ENCODE measurements at regions not wholly inside any gene's neighbourhood (a gene's known extent, or its start where the extent isn't known, plus 50 kb on each side); places are given as distances from the start of the nearest gene placed in this dataset.

- Mint-ChIP-seq H3K4me1 (ENCODE audit: unreplicated experiment) (no peaks in the 10 kb centered on the region), H3K27ac (ENCODE audit: unreplicated experiment) (no peak overlapping the region)
These were observed 77.3 kb upstream of the SLC1A3 start for GRCh38 chr5:36529142-36529541.

GRCh38 chr5:36530215-36530614 lies 76.2 kb upstream of the SLC1A3 start:
- no peaks in the 10 kb centered on the region for H3K9me3 Mint-ChIP-seq (ENCODE audit: unreplicated experiment)
- H3K36me3 Mint-ChIP-seq (ENCODE audit: unreplicated experiment), result no peaks in the 10 kb centered on the region
- H3K4me1 Mint-ChIP-seq (ENCODE audit: unreplicated experiment), result no peaks in the 10 kb centered on the region
- no peak for DNase-seq (ENCODE audit: extremely low spot score, unreplicated experiment)
- peaks cover 41% of the 10 kb centered on the region for H3K27me3 Mint-ChIP-seq (ENCODE audit: unreplicated experiment)
- H3K4me3 Mint-ChIP-seq (ENCODE audit: unreplicated experiment), result no peak overlapping the region
- no peak for TF ChIP-seq CTCF (IDR thresholded peaks at IDR 0.05)
- no peak overlapping the region for H3K27ac Mint-ChIP-seq (ENCODE audit: unreplicated experiment)

More at GRCh38 chr5:36529142-36529541, 77.3 kb upstream of the SLC1A3 start:
- Mint-ChIP-seq H3K9me3 (ENCODE audit: unreplicated experiment) (no peaks in the 10 kb centered on the region), H3K27me3 (ENCODE audit: unreplicated experiment) (peaks cover 46% of the 10 kb centered on the region), H3K36me3 (ENCODE audit: unreplicated experiment) (no peaks in the 10 kb centered on the region), H3K4me3 (ENCODE audit: unreplicated experiment) (no peak overlapping the region)
- TF ChIP-seq CTCF (IDR thresholded peaks at IDR 0.05), result no peak
- no peak for DNase-seq (ENCODE audit: extremely low spot score, unreplicated experiment)

DNA sequence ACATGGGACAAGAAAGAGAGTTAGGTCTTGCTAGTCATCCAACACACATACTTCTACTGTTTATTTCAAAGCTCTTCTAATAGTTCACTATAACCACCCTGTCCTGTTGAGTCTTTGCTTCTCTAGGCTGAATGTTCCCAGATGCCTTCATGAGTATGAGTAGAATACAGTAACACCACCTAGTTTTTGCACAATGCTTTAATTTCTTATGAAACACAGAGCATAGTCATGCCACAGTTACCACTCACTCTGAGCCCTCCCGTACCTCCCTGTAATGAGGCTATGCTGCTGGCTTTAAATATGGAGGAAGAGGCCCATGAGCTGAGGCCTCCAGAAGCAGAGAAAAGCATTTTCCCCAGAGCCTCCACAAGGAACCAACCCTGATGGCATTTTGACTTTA lies 75.0 kb upstream of the SLC1A3 start:
- no peaks in the 10 kb centered on the region for H3K36me3 Mint-ChIP-seq (ENCODE audit: unreplicated experiment)
- H3K27ac Mint-ChIP-seq (ENCODE audit: unreplicated experiment), result no peak overlapping the region
- no peaks in the 10 kb centered on the region for H3K4me1 Mint-ChIP-seq (ENCODE audit: unreplicated experiment)
- no peaks in the 10 kb centered on the region for H3K9me3 Mint-ChIP-seq (ENCODE audit: unreplicated experiment)
- DNase-seq (ENCODE audit: extremely low spot score, unreplicated experiment), result no peak
- H3K4me3 Mint-ChIP-seq (ENCODE audit: unreplicated experiment), result no peak overlapping the region
- peaks cover 41% of the 10 kb centered on the region for H3K27me3 Mint-ChIP-seq (ENCODE audit: unreplicated experiment)
- no peak for TF ChIP-seq CTCF (IDR thresholded peaks at IDR 0.05)

GRCh38 chr5:36535378-36535777 lies 71.0 kb upstream of the SLC1A3 start:
- no peaks in the 10 kb centered on the region for H3K9me3 Mint-ChIP-seq (ENCODE audit: unreplicated experiment)
- DNase-seq (ENCODE audit: extremely low spot score, unreplicated experiment), result no peak
- no peaks in the 10 kb centered on the region for H3K4me1 Mint-ChIP-seq (ENCODE audit: unreplicated experiment)
- H3K4me3 Mint-ChIP-seq (ENCODE audit: unreplicated experiment), result no peak overlapping the region
- H3K36me3 Mint-ChIP-seq (ENCODE audit: unreplicated experiment), result no peaks in the 10 kb centered on the region
- H3K27ac Mint-ChIP-seq (ENCODE audit: unreplicated experiment), result no peak overlapping the region
- H3K27me3 Mint-ChIP-seq (ENCODE audit: unreplicated experiment), result peaks cover 36% of the 10 kb centered on the region
- no peak for TF ChIP-seq CTCF (IDR thresholded peaks at IDR 0.05)

- Mint-ChIP-seq H3K27ac (ENCODE audit: unreplicated experiment) (no peak overlapping the region), H3K4me1 (ENCODE audit: unreplicated experiment) (no peaks in the 10 kb centered on the region), H3K36me3 (ENCODE audit: unreplicated experiment) (no peaks in the 10 kb centered on the region), H3K27me3 (ENCODE audit: unreplicated experiment) (peaks cover 31% of the 10 kb centered on the region), H3K4me3 (ENCODE audit: unreplicated experiment) (no peak overlapping the region), H3K9me3 (ENCODE audit: unreplicated experiment) (no peaks in the 10 kb centered on the region)
- DNase-seq (ENCODE audit: extremely low spot score, unreplicated experiment), result no peak
- no peak for TF ChIP-seq CTCF (IDR thresholded peaks at IDR 0.05)
These were observed 70.4 kb upstream of the SLC1A3 start for GRCh38 chr5:36535859-36536615.
